ENCODE measurements at regions not wholly inside any gene's neighbourhood (a gene's known extent, or its start where the extent isn't known, plus 50 kb on each side); places are given as distances from the start of the nearest gene placed in this dataset.

GRCh38 chr11:71331631-71332030 lies 79.3 kb upstream of the SHANK2 start:
- TF ChIP-seq CTCF (IDR thresholded peaks at IDR 0.05), result no peak
- TF ChIP-seq EZH2 (IDR thresholded peaks at IDR 0.05), result no peak
